IMR-90 (cell line): ENCODE measurements at regions not wholly inside any gene's neighbourhood (a gene's known extent, or its start where the extent isn't known, plus 50 kb on each side); places are given as distances from the start of the nearest gene placed in this dataset.

ENCODE experiments used
- ATAC-seq: fragments of 200-7000 bp; cut with Tn5 transposase; 2 replicates; pipeline ENCODE4 v1.9.1; 2020; ENCODE audit warnings: low read depth, mild to moderate bottlenecking, moderate library complexity
- BruUV-seq: library from RNA; stranded (reverse); fragments of 400-500 nt; replicated peaks from 2 replicates; lab custom pipeline; 2021; lab: Mats Ljungman, UMichigan
- CTCF ChIA-PET: fragments of 300-600 bp; formaldehyde crosslinking; extraction: SDS; loops from one replicate; lab custom pipeline; 2021; ENCODE audit warnings: antibody characterized with exemption; lab: Yijun Ruan, JAX
- POLR2A ChIA-PET: fragments of 300-600 bp; sonication (Branson Sonifier 250); formaldehyde crosslinking; loops from one replicate; lab custom pipeline; 2022; ENCODE audit warnings: antibody characterized with exemption; ENCODE audit not compliant: unreplicated experiment; lab: Charles Lee
- DNase-seq: peaks from one replicate; pipeline ENCODE4 v3.0.0; 2013
- H2AFZ ChIP-seq: replicated peaks from 2 replicates; pipeline ENCODE3; 2013; ENCODE audit warnings: low read length, mild to moderate bottlenecking; ENCODE audit not compliant: poor library complexity
- H2AK5ac ChIP-seq: 2 replicates; pipeline ENCODE4 v1.6.1; 2013; ENCODE audit warnings: low read depth, low read length, inconsistent platforms
- H2AK9ac ChIP-seq: replicated peaks from 2 replicates; pipeline ENCODE3; 2013; ENCODE audit warnings: mild to moderate bottlenecking, low read depth, low read length, moderate library complexity; ENCODE audit not compliant: poor library complexity
- H2BK120ac ChIP-seq: 2 replicates; pipeline ENCODE4 v1.6.1; 2013; ENCODE audit warnings: low read depth, low read length, inconsistent platforms
- H2BK15ac ChIP-seq: 3 replicates; pipeline ENCODE4 v1.6.1; 2013; ENCODE audit warnings: low read depth, low read length, inconsistent platforms
- H2BK20ac ChIP-seq: 2 replicates; pipeline ENCODE4 v1.6.1; 2013; ENCODE audit warnings: low read depth, mild to moderate bottlenecking, inconsistent platforms, low read length, moderate library complexity
- H2BK5ac ChIP-seq: 2 replicates; pipeline ENCODE4 v1.6.1; 2013; ENCODE audit warnings: mild to moderate bottlenecking, low read depth, low read length, inconsistent platforms; ENCODE audit not compliant: poor library complexity, severe bottlenecking
- H3K14ac ChIP-seq: replicated peaks from 2 replicates; pipeline ENCODE4 v1.6.1; 2013; ENCODE audit warnings: low read depth, low read length, inconsistent platforms
- H3K18ac ChIP-seq: 2 replicates; pipeline ENCODE4 v1.6.1; 2013; ENCODE audit warnings: low read depth, low read length, control low read depth
- H3K23ac ChIP-seq: 2 replicates; pipeline ENCODE4 v1.6.1; 2013; ENCODE audit warnings: low read depth, low read length, inconsistent platforms
- H3K27ac ChIP-seq: 2 replicates; pipeline ENCODE4 v1.5.1; 2013; ENCODE audit warnings: mild to moderate bottlenecking, control low read depth, low read length; ENCODE audit not compliant: insufficient read depth
- H3K27me3 ChIP-seq: 2 replicates; pipeline ENCODE4 v1.6.1; 2013; ENCODE audit warnings: low read length; ENCODE audit not compliant: control insufficient read depth, insufficient read depth
- H3K36me3 ChIP-seq: 2 replicates; pipeline ENCODE4 v1.6.1; 2013; ENCODE audit warnings: low read length, mixed read lengths; ENCODE audit not compliant: control insufficient read depth, insufficient read depth
- H3K4ac ChIP-seq: 2 replicates; pipeline ENCODE4 v1.6.1; 2013; ENCODE audit warnings: low read depth, low read length, inconsistent platforms
- H3K4me1 ChIP-seq: 2 replicates; pipeline ENCODE4 v1.6.1; 2013; ENCODE audit warnings: low read length, mixed read lengths; ENCODE audit not compliant: control insufficient read depth, insufficient read depth
- H3K4me2 ChIP-seq: 2 replicates; pipeline ENCODE4 v1.6.1; 2013; ENCODE audit warnings: low read depth, mild to moderate bottlenecking, control low read depth, low read length, moderate library complexity
- H3K4me3 ChIP-seq: 2 replicates; pipeline ENCODE4 v1.5.1; 2013; ENCODE audit warnings: low read depth, mild to moderate bottlenecking, control low read depth, low read length, moderate library complexity; ENCODE audit not compliant: insufficient read depth
- H3K56ac ChIP-seq: 2 replicates; pipeline ENCODE4 v1.6.1; 2013; ENCODE audit warnings: low read length, inconsistent platforms; ENCODE audit not compliant: insufficient read depth; ENCODE audit errors: extremely low read depth
- H3K79me1 ChIP-seq, 2 experiments: 2 replicates each; pipeline ENCODE4 v1.6.1; 2013; ENCODE audit warnings: low read length in 2 of 2, inconsistent platforms in 1 of 2, low read depth in 1 of 2
- H3K9ac ChIP-seq: 2 replicates; pipeline ENCODE4 v1.6.1; 2013; ENCODE audit warnings: low read depth, low read length, control low read depth
- H3K9me1 ChIP-seq: 2 replicates; pipeline ENCODE4 v1.6.1; 2013; ENCODE audit warnings: low read length, inconsistent platforms; ENCODE audit not compliant: insufficient read depth
- H3K9me3 ChIP-seq: 2 replicates; pipeline ENCODE4 v1.6.1; 2013; ENCODE audit warnings: low read length; ENCODE audit not compliant: control insufficient read depth, insufficient read depth
- H4K20me1 ChIP-seq: 2 replicates; pipeline ENCODE4 v1.6.1; 2013; ENCODE audit warnings: low read length, inconsistent platforms; ENCODE audit not compliant: insufficient read depth
- H4K5ac ChIP-seq: 2 replicates; pipeline ENCODE4 v1.6.1; 2013; ENCODE audit warnings: mild to moderate bottlenecking, low read depth, low read length, control low read depth
- H4K8ac ChIP-seq, 2 experiments: 2 replicates each; pipeline ENCODE4 v1.6.1; 2013; ENCODE audit warnings: low read depth in 2 of 2, low read length in 2 of 2, control low read depth in 1 of 2, inconsistent platforms in 1 of 2
- H4K91ac ChIP-seq: 2 replicates; pipeline ENCODE4 v1.6.1; 2013; ENCODE audit warnings: low read depth, low read length, inconsistent platforms; ENCODE audit not compliant: insufficient read depth
- CEBPB ChIP-seq: IDR thresholded peaks from 2 replicates; pipeline ENCODE4 v1.6.1; 2012; ENCODE audit warnings: low read depth, low read length, improper control_type of control experiment
- CHD1 ChIP-seq: IDR thresholded peaks from 2 replicates; pipeline ENCODE4 v1.6.1; 2012; ENCODE audit warnings: low read depth, low read length, improper control_type of control experiment
- CTCF ChIP-seq: conservative IDR thresholded peaks from 2 replicates; pipeline ENCODE4 v1.5.1; 2012; ENCODE audit warnings: mild to moderate bottlenecking, low read depth, low read length, improper control_type of control experiment
- ELK1 ChIP-seq: fragments of 150-350 bp; IDR thresholded peaks from 2 replicates; pipeline ENCODE4 v1.6.1; 2016; ENCODE audit warnings: low read depth, mild to moderate bottlenecking, low read length, moderate library complexity, borderline replicate concordance
- MAZ ChIP-seq: IDR thresholded peaks from 2 replicates; pipeline ENCODE4 v1.6.1; 2012; ENCODE audit warnings: low read depth, mild to moderate bottlenecking, low read length, improper control_type of control experiment, moderate library complexity, borderline replicate concordance
- RAD21 ChIP-seq: IDR thresholded peaks from 2 replicates; pipeline ENCODE4 v1.6.1; 2012; ENCODE audit warnings: low read length, improper control_type of control experiment
- RCOR1 ChIP-seq: IDR thresholded peaks from 2 replicates; pipeline ENCODE4 v1.6.1; 2012; ENCODE audit warnings: mild to moderate bottlenecking, low read length, improper control_type of control experiment; ENCODE audit not compliant: insufficient replicate concordance
- WGBS, 2 experiments: methylation state at CpG; one replicate each; pipeline versions ENCODE4 v1.1.5 to v1.1.7; 2013; ENCODE audit warnings: missing lambda C conversion rate in 2 of 2; ENCODE audit not compliant: insufficient read length in 1 of 2; ENCODE audit errors: extremely low coverage in 2 of 2; 5-methylcytosine and 5-hydroxymethylcytosine counted together
- dilution Hi-C: fragments of 300-500 bp; cut with HindIII; formaldehyde crosslinking; loops from one replicate; pipeline ENCODE4 v1.14.3; 2018; ENCODE audit warnings: low sequenced_read_pairs; ENCODE audit not compliant: unreplicated experiment
- in situ Hi-C: fragments of 300-500 bp; cut with MboI; formaldehyde crosslinking; loops from 3 replicates; pipeline ENCODE4 v1.14.3; 2019; ENCODE audit warnings: low sequenced_read_pairs, inconsistent platforms, mixed read lengths
- intact Hi-C: fragments of 100-400 bp; cut with micrococcal nuclease; formaldehyde crosslinking; loops from 2 replicates; pipeline ENCODE4 v1.10.0; 2022

GRCh38 chr1:242712248-242712647 lies 187.8 kb upstream of the PLD5 start:
- Histone ChIP-seq H2BK5ac (no peak overlapping the region), H4K5ac (no peak overlapping the region), H3K9me1 (no peaks in the 10 kb centered on the region), H3K4ac (no peak overlapping the region), H3K4me2 (no peak overlapping the region), H3K4me3 (no peak overlapping the region), H2BK15ac (no peak overlapping the region), H3K56ac (no peak overlapping the region), H3K27ac (no peak overlapping the region), H4K91ac (no peak overlapping the region), H3K18ac (no peak overlapping the region), H2AK5ac (no peak overlapping the region), H4K20me1 (no peaks in the 10 kb centered on the region), H3K9ac (no peak overlapping the region), H3K14ac (no peak overlapping the region), H2AK9ac (no peak overlapping the region), H2AFZ (no peak overlapping the region), H3K9me3 (peaks cover 21% of the 10 kb centered on the region), H3K27me3 (no peaks in the 10 kb centered on the region), H3K79me1 (no peaks in the 10 kb centered on the region), H2BK120ac (no peak overlapping the region), H4K8ac (no peak overlapping the region), H3K23ac (no peak overlapping the region), H2BK20ac (no peak overlapping the region), H3K4me1 (no peaks in the 10 kb centered on the region), H3K36me3 (no peaks in the 10 kb centered on the region)
- dilution Hi-C loops = no loop called here
- TF ChIP-seq RCOR1 (no peak), CHD1 (no peak), CEBPB (no peak), MAZ (no peak), RAD21 (no peak), CTCF (no peak), ELK1 (no peak)
- POLR2A ChIA-PET = no interaction called here
- DNase-seq = no peak
- intact Hi-C loops = no loop called here
- no TSS peak for BruUV-seq
- 41% methylated on average over 3 of the region's 4 CpGs; no CpG with 5 or more reads in 1 of the 2 experiments for WGBS, 2 experiments
- CTCF ChIA-PET = no interaction called here
- in situ Hi-C loops = no loop called here
- ATAC-seq = no peak
